Body of pancreas (tissue), 4 donors: ENCODE measurements at regions not wholly inside any gene's neighbourhood (a gene's known extent, or its start where the extent isn't known, plus 50 kb on each side); places are given as distances from the start of the nearest gene placed in this dataset.

Experiments used
- ATAC-seq: fragments of 150-250 bp; one replicate; pipeline ENCODE4 v1.9.1; 2016
- DNase-seq, 4 donors: peaks; one replicate each; pipeline ENCODE4 v3.0.0-alpha.2; 2019
- H3K27ac ChIP-seq, 4 donors: fragments of 200-600 bp; sonication (generic); 1 replicate in 3 of 4; 2 replicates in 1 of 4; pipeline versions ENCODE4 v1.5.1 to v1.6.1; 2016 to 2019; ENCODE audit warnings: mild to moderate bottlenecking in 1 of 4, mixed read lengths in 1 of 4, moderate library complexity in 1 of 4
- H3K27me3 ChIP-seq, 2 donors: fragments of 200-600 bp; sonication (generic); one replicate each; pipeline ENCODE4 v1.6.0; 2016; ENCODE audit warnings: mild to moderate bottlenecking in 1 of 2
- H3K36me3 ChIP-seq, 2 donors: fragments of 200-600 bp; sonication (generic); replicated peaks in 1 of 2; 2 replicates each; pipeline ENCODE4 v1.5.1; 2016; ENCODE audit warnings: low read depth in 2 of 2; ENCODE audit not compliant: insufficient read depth in 1 of 2
- H3K4me1 ChIP-seq: fragments of 200-600 bp; sonication (generic); one replicate; pipeline ENCODE4 v1.6.0; 2016
- H3K4me3 ChIP-seq, 2 donors: fragments of 200-600 bp; sonication (generic); 1 replicate in 1 of 2; 2 replicates in 1 of 2; pipeline ENCODE4 v1.5.1; 2016 to 2019
- H3K9me3 ChIP-seq, 3 donors: fragments of 200-600 bp; sonication (generic); 1 replicate in 2 of 3; 2 replicates in 1 of 3; pipeline ENCODE4 v1.5.1; 2016
- CTCF ChIP-seq, 7 experiments: fragments of 450-650 bp in 4 of 7; fragments of 200-600 bp in 3 of 7; sonication (generic) in 3 of 7; IDR thresholded peaks; one replicate each; pipeline ENCODE4 v1.5.1; 2016 to 2019; ENCODE audit warnings: antibody characterized with exemption in 7 of 7
- POLR2A ChIP-seq, 3 donors: fragments of 450-650 bp; IDR thresholded peaks; one replicate each; pipeline ENCODE4 v1.6.1; 2016; ENCODE audit warnings: antibody characterized with exemption in 3 of 3, mild to moderate bottlenecking in 2 of 3
- WGBS, 2 donors: methylation state at CpG; one replicate each; pipeline ENCODE4 v1.1.5; 2017; 5-methylcytosine and 5-hydroxymethylcytosine counted together
- intact Hi-C: fragments of 100-400 bp; cut with DNase I; formaldehyde crosslinking; loops from one replicate; pipeline ENCODE4 v1.15.1; 2023

GRCh38 chr2:5437375-5437774 lies 254.8 kb upstream of the SOX11 start:
- no peak for TF ChIP-seq CTCF (IDR thresholded peaks at IDR 0.05)
- no peak for TF ChIP-seq POLR2A (IDR thresholded peaks at IDR 0.05)
- Histone ChIP-seq H3K27ac (no peak overlapping the region), H3K36me3 (no peaks in the 10 kb centered on the region), H3K27me3 (no peaks in the 10 kb centered on the region), H3K4me1 (no peaks in the 10 kb centered on the region), H3K4me3 (no peak overlapping the region), H3K9me3 (no peaks in the 10 kb centered on the region)
- 67 to 76% methylated on average over 4 of the region's 4 CpGs for WGBS, 2 donors
- DNase-seq: no peak
- intact Hi-C loops: no loop called here
- ATAC-seq: no peak

GRCh38 chr2:5440174-5440573 lies 252.0 kb upstream of the SOX11 start:
- TF ChIP-seq CTCF (IDR thresholded peaks at IDR 0.05): no peak
- no peak for TF ChIP-seq POLR2A (IDR thresholded peaks at IDR 0.05)
- Histone ChIP-seq H3K36me3 (no peaks in the 10 kb centered on the region), H3K27me3 (no peaks in the 10 kb centered on the region), H3K4me1 (no peaks in the 10 kb centered on the region), H3K4me3 (no peak overlapping the region), H3K27ac (no peak overlapping the region), H3K9me3 (no peaks in the 10 kb centered on the region)
- no peak for ATAC-seq
- no peak for DNase-seq
- intact Hi-C loops: no loop called here
- 79 to 88% methylated on average over 1 of the region's 1 CpG for WGBS, 2 donors

- no peaks in the 10 kb centered on the region for H3K27me3 ChIP-seq
- intact Hi-C loops: no loop called here
- 58 to 74% methylated on average over 9 of the region's 9 CpGs for WGBS, 2 donors
Observed at GRCh38 chr2:5442736-5443135, 249.4 kb upstream of the SOX11 start.

DNA sequence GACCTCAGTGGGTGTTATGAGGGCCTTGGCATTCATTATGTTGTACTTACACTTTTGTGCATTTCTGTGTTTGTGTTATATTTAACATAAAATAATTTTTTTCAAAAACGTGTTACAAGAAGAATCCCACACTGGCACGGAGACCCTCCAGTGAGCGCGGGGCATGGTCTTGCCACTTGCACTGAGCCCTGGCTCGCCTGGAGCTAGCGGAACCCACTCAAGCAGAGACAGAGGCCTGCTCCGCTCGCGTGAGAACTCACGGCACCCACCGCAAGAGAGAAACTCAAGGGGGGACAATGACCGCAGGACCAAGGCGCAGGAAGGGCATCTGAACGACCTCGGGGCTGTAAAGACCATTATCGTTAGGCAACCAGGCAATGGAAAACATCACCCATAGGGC lies 248.0 kb upstream of the SOX11 start:
- Histone ChIP-seq H3K4me1 (no peaks in the 10 kb centered on the region), H3K36me3 (no peaks in the 10 kb centered on the region), H3K4me3 (no peak overlapping the region), H3K27ac (no peak overlapping the region), H3K27me3 (no peaks in the 10 kb centered on the region), H3K9me3 (no peaks in the 10 kb centered on the region)
- intact Hi-C loops: no loop called here
- DNase-seq (no peak), ATAC-seq (no peak)
- TF ChIP-seq POLR2A (IDR thresholded peaks at IDR 0.05) (no peak), CTCF (IDR thresholded peaks at IDR 0.05) (no peak)
- 89 to 90% methylated on average over 16 of the region's 16 CpGs for WGBS, 2 donors

More at GRCh38 chr2:5442736-5443135, 249.4 kb upstream of the SOX11 start:
- H3K4me1 ChIP-seq: no peaks in the 10 kb centered on the region
- DNase-seq (no peak), ATAC-seq (no peak)
- no peak overlapping the region for H3K4me3 ChIP-seq
- H3K9me3 ChIP-seq: no peaks in the 10 kb centered on the region
- H3K27ac ChIP-seq: no peak overlapping the region
- TF ChIP-seq POLR2A (IDR thresholded peaks at IDR 0.05): no peak
- no peak for TF ChIP-seq CTCF (IDR thresholded peaks at IDR 0.05)
- no peaks in the 10 kb centered on the region for H3K36me3 ChIP-seq

GRCh38 chr2:5444854-5445253 lies 247.3 kb upstream of the SOX11 start:
- TF ChIP-seq POLR2A (IDR thresholded peaks at IDR 0.05): no peak
- no peak for TF ChIP-seq CTCF (IDR thresholded peaks at IDR 0.05)
- Histone ChIP-seq H3K27me3 (no peaks in the 10 kb centered on the region), H3K4me3 (no peak overlapping the region), H3K9me3 (no peaks in the 10 kb centered on the region), H3K4me1 (no peaks in the 10 kb centered on the region), H3K27ac (no peak overlapping the region), H3K36me3 (no peaks in the 10 kb centered on the region)
- intact Hi-C loops: no loop called here
- WGBS, 2 donors: 74% methylated on average over 4 of the region's 4 CpGs
- ATAC-seq (no peak), DNase-seq (no peak)
